HFF-Myc (cell line): ENCODE measurements at regions not wholly inside any gene's neighbourhood (a gene's known extent, or its start where the extent isn't known, plus 50 kb on each side); places are given as distances from the start of the nearest gene placed in this dataset.

ENCODE experiments used
- DNase-seq: peaks from one replicate; pipeline ENCODE4 v3.0.0-alpha.2; 2011; ENCODE audit warnings: low read depth; ENCODE audit errors: extremely low read depth
- H3K4me3 ChIP-seq: replicated peaks from 2 replicates; pipeline ENCODE4 v1.5.1; 2011; ENCODE audit warnings: low read depth, mild to moderate bottlenecking, control low read depth, low read length
- TF ChIP-seq, protein P1 (sequence below): IDR thresholded peaks from 2 replicates; pipeline ENCODE4 v1.5.1; 2012; ENCODE audit warnings: mild to moderate bottlenecking, low read depth, low read length, control low read depth; ENCODE audit errors: missing control alignments

DNA sequence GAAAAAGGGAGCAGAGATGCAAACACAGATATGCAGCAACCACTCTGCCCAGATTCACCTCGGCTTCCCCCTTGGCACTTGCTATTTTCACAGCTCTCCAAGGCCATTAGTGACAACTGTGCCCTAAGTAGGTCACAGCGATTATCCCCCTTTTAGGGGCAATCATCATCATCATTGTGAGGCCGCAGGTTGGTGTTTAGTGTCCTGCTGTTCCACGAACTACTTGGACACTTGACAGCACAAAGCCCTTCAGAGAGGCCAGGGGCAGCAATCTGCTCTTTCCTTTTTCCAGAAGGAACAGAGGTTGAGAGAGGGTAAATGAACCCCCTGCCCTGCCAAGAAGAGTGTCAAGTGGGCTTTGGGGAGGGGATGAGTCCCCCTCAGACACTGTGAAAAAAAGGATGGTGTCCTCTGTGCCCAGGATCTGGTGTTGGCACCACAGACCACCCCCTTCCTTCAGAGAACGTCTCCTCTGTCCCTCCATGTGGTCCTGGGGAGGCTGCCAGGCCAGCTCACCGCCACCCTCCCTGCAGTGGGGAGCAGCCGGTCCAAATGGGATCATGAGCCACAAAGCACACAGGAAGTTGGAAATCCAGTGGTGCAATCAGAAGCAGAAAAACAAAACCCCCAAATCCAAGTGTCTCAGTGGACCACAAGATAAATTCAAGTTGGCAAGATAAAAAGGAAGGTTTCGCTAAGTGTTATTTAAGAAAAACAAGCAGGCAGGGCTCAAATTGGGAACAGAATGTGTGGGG is 78.4 kb upstream of the MED9 start:
- no peak for DNase-seq
- no peak overlapping the region for H3K4me3 ChIP-seq
- TF ChIP-seq, protein P1, sequence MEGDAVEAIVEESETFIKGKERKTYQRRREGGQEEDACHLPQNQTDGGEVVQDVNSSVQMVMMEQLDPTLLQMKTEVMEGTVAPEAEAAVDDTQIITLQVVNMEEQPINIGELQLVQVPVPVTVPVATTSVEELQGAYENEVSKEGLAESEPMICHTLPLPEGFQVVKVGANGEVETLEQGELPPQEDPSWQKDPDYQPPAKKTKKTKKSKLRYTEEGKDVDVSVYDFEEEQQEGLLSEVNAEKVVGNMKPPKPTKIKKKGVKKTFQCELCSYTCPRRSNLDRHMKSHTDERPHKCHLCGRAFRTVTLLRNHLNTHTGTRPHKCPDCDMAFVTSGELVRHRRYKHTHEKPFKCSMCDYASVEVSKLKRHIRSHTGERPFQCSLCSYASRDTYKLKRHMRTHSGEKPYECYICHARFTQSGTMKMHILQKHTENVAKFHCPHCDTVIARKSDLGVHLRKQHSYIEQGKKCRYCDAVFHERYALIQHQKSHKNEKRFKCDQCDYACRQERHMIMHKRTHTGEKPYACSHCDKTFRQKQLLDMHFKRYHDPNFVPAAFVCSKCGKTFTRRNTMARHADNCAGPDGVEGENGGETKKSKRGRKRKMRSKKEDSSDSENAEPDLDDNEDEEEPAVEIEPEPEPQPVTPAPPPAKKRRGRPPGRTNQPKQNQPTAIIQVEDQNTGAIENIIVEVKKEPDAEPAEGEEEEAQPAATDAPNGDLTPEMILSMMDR = no peak

DNA sequence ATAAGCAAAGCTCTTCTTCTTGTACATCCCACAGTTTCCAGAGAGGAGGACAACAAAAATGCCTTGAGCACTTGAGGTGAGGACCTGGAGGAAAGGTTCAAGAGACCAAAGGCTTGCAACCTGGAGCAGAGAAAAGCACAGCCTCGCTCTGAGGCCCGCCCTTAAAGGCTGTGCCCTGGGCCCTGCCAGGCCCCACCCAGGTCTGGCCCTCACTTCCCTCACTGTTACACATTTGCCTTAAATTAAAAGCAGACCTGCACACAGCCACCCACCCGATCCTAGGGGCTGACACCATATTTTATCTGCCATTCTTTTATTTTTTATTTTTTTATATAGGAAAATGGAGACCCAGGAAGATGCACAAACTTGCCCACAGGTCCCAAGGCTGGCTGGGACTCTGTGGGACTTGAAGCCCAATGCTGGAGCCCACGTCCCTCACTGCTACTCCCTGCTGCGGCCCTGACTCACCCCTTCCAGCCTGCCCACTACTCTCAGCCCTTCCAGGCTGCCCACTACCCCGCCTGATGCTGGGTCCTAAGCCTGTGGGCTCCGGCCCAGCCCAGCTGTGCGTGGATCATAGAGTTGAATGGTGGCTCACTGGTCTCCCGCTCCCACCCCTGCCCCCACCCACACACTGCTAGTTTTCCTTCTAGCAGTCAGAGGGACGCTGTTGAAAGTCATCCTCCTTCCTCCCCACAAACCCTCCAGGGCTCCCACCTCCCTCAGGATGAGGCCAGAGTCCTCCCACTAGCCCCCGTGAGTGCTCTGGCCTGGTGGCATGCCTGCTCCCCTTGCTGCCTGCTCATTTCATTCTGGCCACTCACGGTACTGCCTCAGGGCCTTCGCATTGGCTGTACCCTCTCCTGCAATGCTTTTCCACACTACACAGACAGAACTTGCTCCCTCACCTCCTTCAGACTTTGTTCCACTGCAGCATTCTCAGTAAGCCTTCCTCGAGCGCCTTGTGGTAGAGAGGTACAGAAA is 77.6 kb upstream of the MED9 start:
- no peak for DNase-seq
- no peak overlapping the region for H3K4me3 ChIP-seq
- TF ChIP-seq, protein P1 = no peak

DNA sequence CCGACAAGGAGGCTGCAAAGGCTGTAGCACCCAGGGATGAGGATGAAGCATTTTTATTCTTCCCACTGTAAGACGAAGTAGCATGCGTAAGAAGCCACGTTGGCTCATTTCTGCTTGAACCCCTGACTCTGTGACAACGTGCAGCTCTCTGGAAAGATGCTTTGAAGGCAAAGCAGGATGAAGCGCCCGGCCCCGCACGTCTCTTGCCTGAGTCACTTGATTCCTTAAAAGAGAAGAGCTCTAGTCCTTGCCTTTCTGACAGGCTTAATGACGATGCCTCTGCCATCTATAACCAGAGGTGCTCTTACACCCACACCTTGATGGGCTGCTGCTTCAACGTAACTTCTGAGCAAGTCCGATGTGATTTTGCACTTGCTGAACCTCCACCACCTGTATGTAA is 76.7 kb upstream of the MED9 start:
- TF ChIP-seq, protein P1 = no peak
- H3K4me3 ChIP-seq = no peak overlapping the region
- DNase-seq = no peak

DNA sequence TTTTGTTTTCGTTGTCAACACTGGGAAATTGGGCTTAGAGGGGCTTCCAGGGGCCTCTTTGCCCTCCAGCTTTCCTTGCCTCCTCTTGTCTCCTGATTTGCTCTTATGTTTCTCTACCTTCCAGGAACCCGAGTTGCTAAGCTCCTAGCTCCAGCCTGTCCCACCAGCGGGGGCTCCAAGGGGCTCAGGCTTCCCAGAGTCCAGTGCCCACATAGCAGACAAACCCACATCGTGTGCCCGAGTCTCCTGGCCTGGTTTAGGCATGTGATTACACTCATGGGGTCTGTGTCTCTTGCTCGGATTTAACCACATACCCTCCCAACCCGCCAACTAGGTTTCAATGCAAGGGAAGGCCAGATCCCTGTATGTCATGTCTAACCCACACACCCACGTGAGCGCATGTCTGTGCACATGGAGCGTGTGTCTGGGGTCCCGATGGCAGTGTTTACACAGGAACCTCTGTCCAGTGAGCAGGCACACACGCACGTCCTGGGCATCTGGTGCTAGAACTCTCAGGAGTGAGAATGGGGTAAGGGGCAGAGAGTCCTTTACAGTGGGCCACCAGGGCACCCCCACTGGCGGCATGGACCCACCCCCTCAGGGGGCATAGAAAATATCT is 76.1 kb upstream of the MED9 start:
- no peak overlapping the region for H3K4me3 ChIP-seq
- TF ChIP-seq, protein P1 = no peak
- no peak for DNase-seq

DNA sequence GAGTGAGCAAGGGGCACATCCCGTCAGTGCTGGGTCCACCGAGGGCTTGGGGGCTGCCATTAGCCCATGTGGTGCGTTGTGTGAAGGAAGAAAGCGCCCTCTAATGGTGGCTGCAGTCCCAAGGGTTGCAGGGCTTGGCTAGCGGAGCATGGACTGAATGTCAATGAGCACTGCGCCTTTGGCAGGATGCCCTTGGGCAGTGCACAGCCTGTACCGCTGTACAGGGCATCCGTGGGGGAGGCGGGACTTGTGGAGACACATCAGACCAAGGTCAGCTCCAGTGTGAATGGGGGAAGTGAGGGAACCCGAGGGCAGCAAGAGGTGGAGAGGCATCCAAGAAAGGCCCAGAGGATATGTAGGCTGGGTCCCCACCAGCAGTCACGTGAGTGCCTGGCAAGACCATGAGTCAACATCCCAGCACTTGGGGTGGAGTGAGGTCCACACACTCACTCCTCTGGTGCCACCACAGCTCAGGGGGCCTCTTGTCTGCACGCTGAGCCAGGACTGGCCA is 75.5 kb upstream of the MED9 start:
- H3K4me3 ChIP-seq = no peak overlapping the region
- TF ChIP-seq, protein P1 = peak; percentile 24
- no peak for DNase-seq

DNA sequence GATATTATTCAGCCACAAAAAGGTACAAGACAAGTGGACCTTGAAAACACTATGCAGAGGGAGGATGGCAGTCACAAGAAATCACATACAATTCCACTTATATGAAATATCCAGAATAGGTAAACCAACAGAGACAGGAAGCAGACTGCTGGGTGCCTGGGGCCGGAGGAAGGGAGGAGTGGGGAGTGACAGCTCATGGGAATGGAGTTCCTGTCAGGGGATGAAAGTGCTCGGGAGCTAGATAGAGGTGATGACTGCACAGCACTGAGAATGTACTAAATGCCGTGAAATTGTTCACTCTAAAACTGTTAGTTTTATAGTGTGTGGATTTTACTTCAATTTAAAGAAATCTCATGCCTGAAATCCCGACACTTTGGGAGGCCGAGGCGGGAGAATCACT is 74.2 kb upstream of the MED9 start:
- no peak for DNase-seq
- TF ChIP-seq, protein P1 = no peak
- no peak overlapping the region for H3K4me3 ChIP-seq
